B cell (primary cell): ENCODE measurements at regions not wholly inside any gene's neighbourhood (a gene's known extent, or its start where the extent isn't known, plus 50 kb on each side); places are given as distances from the start of the nearest gene placed in this dataset.

Experiments used
- ATAC-seq: fragments of 200-7000 bp; cut with Tn5 transposase; one replicate; pipeline ENCODE4 v1.10.0; 2021; ENCODE audit warnings: low read depth, mild to moderate bottlenecking, moderate number of reproducible peaks, moderate library complexity
- CTCF ChIA-PET: fragments of 350-600 bp; sonication (Branson Sonifier 250); formaldehyde crosslinking; loops from one replicate; lab custom pipeline; 2021; ENCODE audit warnings: antibody characterized with exemption, inconsistent platforms; lab: Charles Lee
- POLR2A ChIA-PET: fragments of 350-600 bp; sonication (Branson Sonifier 250); formaldehyde crosslinking; loops from one replicate; lab custom pipeline; 2021; ENCODE audit warnings: antibody characterized with exemption; lab: Charles Lee
- DNase-seq: peaks from one replicate; pipeline ENCODE4 v3.0.0; 2013
- H2AFZ ChIP-seq: 2 replicates; pipeline ENCODE4 v1.6.1; 2012; ENCODE audit warnings: mild to moderate bottlenecking, low read depth, low read length; ENCODE audit not compliant: insufficient read depth, poor library complexity, severe bottlenecking
- H3K27ac ChIP-seq, 2 donors: 1 replicate in 1 of 2; 2 replicates in 1 of 2; pipeline ENCODE4 v1.5.1; 2012 to 2013; ENCODE audit warnings: low read length in 2 of 2, mild to moderate bottlenecking in 2 of 2, moderate library complexity in 1 of 2
- H3K27me3 ChIP-seq, 4 experiments: fragments of 200-600 bp in 1 of 4; sonication (generic) in 1 of 4; replicated peaks in 1 of 4; 1 replicate in 2 of 4; 2 replicates in 2 of 4; pipeline versions ENCODE4 v1.6.1 to v1.7.0; 2013 to 2016; ENCODE audit warnings: low read length in 3 of 4, mild to moderate bottlenecking in 2 of 4, mixed read lengths in 1 of 4, moderate library complexity in 1 of 4; ENCODE audit not compliant: insufficient read depth in 4 of 4, control insufficient read depth in 3 of 4; ENCODE audit errors: control extremely low read depth in 1 of 4
- H3K36me3 ChIP-seq, 2 experiments: replicated peaks in 1 of 2; 1 replicate in 1 of 2; 2 replicates in 1 of 2; pipeline versions ENCODE4 v1.6.1 to v1.7.1; 2013; ENCODE audit warnings: low read length in 1 of 2; ENCODE audit not compliant: insufficient read depth in 2 of 2, control insufficient read depth in 1 of 2; ENCODE audit errors: control extremely low read depth in 1 of 2, extremely low read depth in 1 of 2
- H3K4me1 ChIP-seq, 2 donors: fragments of 200-600 bp in 1 of 2; sonication (generic) in 1 of 2; 1 replicate in 1 of 2; 2 replicates in 1 of 2; pipeline versions ENCODE4 v1.5.1 to v1.6.1; 2013 to 2017; ENCODE audit warnings: low read length in 2 of 2; ENCODE audit not compliant: control insufficient read depth in 2 of 2, insufficient read depth in 2 of 2
- H3K4me2 ChIP-seq: replicated peaks from 2 replicates; pipeline ENCODE3; 2012; ENCODE audit warnings: mild to moderate bottlenecking, low read depth, low read length; ENCODE audit not compliant: poor library complexity, severe bottlenecking
- H3K4me3 ChIP-seq, 5 experiments: fragments of 200-600 bp in 1 of 5; sonication (generic) in 1 of 5; 1 replicate in 3 of 5; 2 replicates in 2 of 5; pipeline versions ENCODE4 v1.5.1 to v1.7.0; 2011 to 2016; ENCODE audit warnings: low read length in 4 of 5, mild to moderate bottlenecking in 4 of 5, low read depth in 2 of 5, control low read depth in 1 of 5, moderate library complexity in 1 of 5; ENCODE audit not compliant: insufficient read depth in 1 of 5; ENCODE audit errors: control extremely low read depth in 1 of 5, extremely low read depth in 1 of 5
- H3K79me2 ChIP-seq: fragments of 200-600 bp; sonication (generic); one replicate; pipeline ENCODE4 v1.6.0; 2016; ENCODE audit warnings: low read length; ENCODE audit not compliant: control insufficient read depth, insufficient read depth
- H3K9ac ChIP-seq: fragments of 200-600 bp; sonication (generic); 2 replicates; pipeline ENCODE4 v1.6.1; 2017; ENCODE audit warnings: mild to moderate bottlenecking, low read length, moderate library complexity
- H3K9me3 ChIP-seq, 3 donors: one replicate each; pipeline versions ENCODE4 v1.6.1 to v1.7.1; 2013; ENCODE audit warnings: low read length in 2 of 3; ENCODE audit not compliant: control insufficient read depth in 2 of 3, insufficient read depth in 1 of 3; ENCODE audit errors: control extremely low read depth in 1 of 3
- H4K20me1 ChIP-seq: 2 replicates; pipeline ENCODE4 v1.6.0; 2012; ENCODE audit warnings: mild to moderate bottlenecking, low read length; ENCODE audit not compliant: insufficient read depth, control insufficient read depth, poor library complexity, severe bottlenecking
- H3K27ac Mint-ChIP-seq: one replicate; pipeline ENCODE4 v1.8.0; 2021; ENCODE audit warnings: mixed read lengths
- H3K27me3 Mint-ChIP-seq: one replicate; pipeline ENCODE4 v1.8.0; 2021; ENCODE audit warnings: mixed read lengths
- H3K4me1 Mint-ChIP-seq: one replicate; pipeline ENCODE4 v1.8.0; 2021; ENCODE audit warnings: mixed read lengths
- H3K4me3 Mint-ChIP-seq: one replicate; pipeline ENCODE4 v1.8.0; 2021; ENCODE audit warnings: mixed read lengths
- H3K9me3 Mint-ChIP-seq: one replicate; pipeline ENCODE4 v1.8.0; 2022; ENCODE audit warnings: mixed read lengths; ENCODE audit not compliant: insufficient read depth
- CTCF ChIP-seq: fragments of 200-600 bp; IDR thresholded peaks from one replicate; pipeline ENCODE4 v1.8.0; 2022; ENCODE audit warnings: antibody characterized with exemption, mild to moderate bottlenecking
- EZH2 ChIP-seq: IDR thresholded peaks from 2 replicates; pipeline ENCODE4 v1.6.1; 2012; ENCODE audit warnings: borderline replicate concordance, low read depth, mild to moderate bottlenecking, moderate library complexity, low read length; ENCODE audit not compliant: insufficient read depth, poor library complexity, severe bottlenecking
- WGBS: methylation state at CpG from one replicate; pipeline ENCODE4 v1.1.5; 2013; ENCODE audit warnings: missing lambda C conversion rate; ENCODE audit not compliant: insufficient coverage; 5-methylcytosine and 5-hydroxymethylcytosine counted together
- intact Hi-C: fragments of 100-400 bp; cut with micrococcal nuclease; formaldehyde crosslinking; loops from one replicate; pipeline ENCODE4 v1.10.0; 2022

GRCh38 chr12:102748704-102749103 lies 168.3 kb downstream of the PAH start:
- ATAC-seq, result no peak
- Histone ChIP-seq H3K9ac (no peak overlapping the region), H3K79me2 (no peaks in the 10 kb centered on the region), H3K27ac (no peak overlapping the region), H3K4me3 (no peak overlapping the region), H3K4me1 (no peaks in the 10 kb centered on the region), H3K9me3 (no peaks in the 10 kb centered on the region), H3K36me3 (no peaks in the 10 kb centered on the region), H4K20me1 (no peaks in the 10 kb centered on the region), H2AFZ (no peak overlapping the region), H3K27me3 (peaks cover 0 to 7% (median 0%) of the 10 kb centered on the region in 4 experiments), H3K4me2 (no peak overlapping the region)
- DNase-seq, result no peak
- Mint-ChIP-seq H3K27ac (no peak overlapping the region), H3K4me1 (no peaks in the 10 kb centered on the region), H3K4me3 (no peak overlapping the region), H3K27me3 (peaks cover 38% of the 10 kb centered on the region), H3K9me3 (peaks cover 5% of the 10 kb centered on the region)
- no CpG with 5 or more reads among the region's 3 CpGs for WGBS
- intact Hi-C loops, result no loop called here
- ChIA-PET CTCF (interaction anchor here (0.6 kb wide), 1 partner anchor 9 kb away, joined by 3 read pairs; no protein-coding TSS in a partner anchor), POLR2A (no interaction called here)
- TF ChIP-seq CTCF (no peak), EZH2 (no peak)

- H3K27me3 ChIP-seq, result peaks cover 0 to 7% (median 0%) of the 10 kb centered on the region in 4 experiments
- WGBS, result 96% methylated on average over 3 of the region's 4 CpGs
Measured at GRCh38 chr12:102746963-102747362, 170.1 kb downstream of the PAH start.

More at GRCh38 chr12:102746963-102747362, 170.1 kb downstream of the PAH start:
- H2AFZ ChIP-seq, result no peak overlapping the region
- H3K79me2 ChIP-seq, result no peaks in the 10 kb centered on the region
- H3K9me3 ChIP-seq, result no peaks in the 10 kb centered on the region
- ATAC-seq (no peak), DNase-seq (no peak)
- no peak overlapping the region for H3K4me2 ChIP-seq
- no peak overlapping the region for H3K4me3 Mint-ChIP-seq
- no peaks in the 10 kb centered on the region for H3K36me3 ChIP-seq
- no peaks in the 10 kb centered on the region for H3K4me1 ChIP-seq
- no peak overlapping the region for H3K9ac ChIP-seq
- TF ChIP-seq CTCF (no peak), EZH2 (no peak)
- H3K4me3 ChIP-seq, result no peak overlapping the region
- ChIA-PET CTCF (no interaction called here), POLR2A (no interaction called here)
- no peaks in the 10 kb centered on the region for H3K4me1 Mint-ChIP-seq
- no peak overlapping the region for H3K27ac ChIP-seq
- intact Hi-C loops, result no loop called here
- peaks cover 5% of the 10 kb centered on the region for H3K9me3 Mint-ChIP-seq
- peaks cover 33% of the 10 kb centered on the region for H3K27me3 Mint-ChIP-seq
- H4K20me1 ChIP-seq, result no peaks in the 10 kb centered on the region
- H3K27ac Mint-ChIP-seq, result no peak overlapping the region
